Activated B cell treated with CpG ODN at 0.5 μM for 24 hours (primary cell): ENCODE measurements at regions not wholly inside any gene's neighbourhood (a gene's known extent, or its start where the extent isn't known, plus 50 kb on each side); places are given as distances from the start of the nearest gene placed in this dataset.

Experiments
- ATAC-seq: fragments of 200-7000 bp; cut with Tn5 transposase; one replicate; pipeline ENCODE4 v1.10.0; 2021; ENCODE audit warnings: low read depth, mild to moderate bottlenecking, moderate library complexity
- CTCF ChIA-PET: fragments of 350-600 bp; sonication (Branson Sonifier 250); formaldehyde crosslinking; loops from one replicate; lab custom pipeline; 2021; ENCODE audit warnings: antibody characterized with exemption; lab: Charles Lee
- POLR2A ChIA-PET: fragments of 350-600 bp; sonication (Branson Sonifier 250); formaldehyde crosslinking; loops from one replicate; lab custom pipeline; 2021; ENCODE audit warnings: antibody characterized with exemption; lab: Charles Lee
- DNase-seq: peaks from one replicate; pipeline ENCODE4 v3.0.0; 2022
- H3K27ac Mint-ChIP-seq: one replicate; pipeline ENCODE4 v1.8.0; 2020; ENCODE audit warnings: mixed read lengths
- H3K27me3 Mint-ChIP-seq: one replicate; pipeline ENCODE4 v1.8.0; 2021; ENCODE audit warnings: mixed read lengths
- H3K36me3 Mint-ChIP-seq: one replicate; pipeline ENCODE4 v1.8.0; 2021; ENCODE audit warnings: low read depth, mixed read lengths
- H3K4me1 Mint-ChIP-seq: one replicate; pipeline ENCODE4 v1.8.0; 2021; ENCODE audit warnings: mixed read lengths
- H3K4me3 Mint-ChIP-seq: one replicate; pipeline ENCODE4 v1.8.0; 2020; ENCODE audit warnings: mild to moderate bottlenecking, mixed read lengths
- H3K9me3 Mint-ChIP-seq: one replicate; pipeline ENCODE4 v1.8.0; 2020; ENCODE audit warnings: mixed read lengths
- CTCF ChIP-seq: fragments of 200-600 bp; IDR thresholded peaks from one replicate; pipeline ENCODE4 v1.8.0; 2022; ENCODE audit warnings: antibody characterized with exemption, mild to moderate bottlenecking
- intact Hi-C: fragments of 100-400 bp; cut with micrococcal nuclease; formaldehyde crosslinking; loops from one replicate; pipeline ENCODE4 v1.15.1; 2024

- CTCF ChIA-PET = no interaction called here
- no peak for ATAC-seq
- intact Hi-C loops = no loop called here
- POLR2A ChIA-PET = no interaction called here
- H3K9me3 Mint-ChIP-seq = no peaks in the 10 kb centered on the region
- peaks cover 15% of the 10 kb centered on the region for H3K27me3 Mint-ChIP-seq
- no peak overlapping the region for H3K4me3 Mint-ChIP-seq
- no peak for DNase-seq
- TF ChIP-seq CTCF = no peak
- no peaks in the 10 kb centered on the region for H3K36me3 Mint-ChIP-seq
- no peaks in the 10 kb centered on the region for H3K4me1 Mint-ChIP-seq
- no peak overlapping the region for H3K27ac Mint-ChIP-seq
Observed at GRCh38 chr11:79544361-79544760, 103.5 kb upstream of the TENM4 start.

DNA sequence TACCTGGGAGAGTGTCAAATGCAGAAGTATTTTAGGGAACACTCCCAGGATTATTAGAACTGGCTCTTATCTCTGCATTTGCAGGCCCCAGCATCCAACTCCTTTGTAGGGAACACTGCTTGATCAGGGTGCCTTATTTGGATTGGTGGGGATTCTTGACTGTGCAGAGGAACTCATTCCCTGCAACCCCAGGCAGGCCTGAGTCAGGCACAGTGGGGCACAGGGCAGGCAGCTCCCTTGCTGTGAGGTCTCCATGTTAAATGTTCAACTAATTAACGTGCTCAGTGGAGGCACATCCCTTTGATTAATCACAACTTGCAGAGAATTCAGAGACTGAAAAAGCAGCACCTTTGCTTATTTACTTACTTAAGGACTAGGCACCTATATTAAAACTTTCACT, 102.3 kb upstream of the TENM4 start:
- CTCF ChIA-PET = no interaction called here
- peaks cover 10% of the 10 kb centered on the region for H3K27me3 Mint-ChIP-seq
- H3K4me3 Mint-ChIP-seq = no peak overlapping the region
- no peaks in the 10 kb centered on the region for H3K9me3 Mint-ChIP-seq
- DNase-seq (no peak), ATAC-seq (no peak)
- no peak overlapping the region for H3K27ac Mint-ChIP-seq
- intact Hi-C loops = no loop called here
- POLR2A ChIA-PET = no interaction called here
- no peaks in the 10 kb centered on the region for H3K36me3 Mint-ChIP-seq
- H3K4me1 Mint-ChIP-seq = no peaks in the 10 kb centered on the region
- no peak for TF ChIP-seq CTCF

GRCh38 chr11:79541466-79541865, 100.6 kb upstream of the TENM4 start:
- Mint-ChIP-seq H3K36me3 (no peaks in the 10 kb centered on the region), H3K27ac (no peak overlapping the region), H3K27me3 (peaks cover 6% of the 10 kb centered on the region), H3K4me3 (no peak overlapping the region), H3K4me1 (no peaks in the 10 kb centered on the region), H3K9me3 (no peaks in the 10 kb centered on the region)
- POLR2A ChIA-PET = no interaction called here
- DNase-seq (no peak), ATAC-seq (no peak)
- CTCF ChIA-PET = no interaction called here
- intact Hi-C loops = no loop called here
- TF ChIP-seq CTCF = no peak

- Mint-ChIP-seq H3K4me3 (no peak overlapping the region), H3K9me3 (no peaks in the 10 kb centered on the region), H3K4me1 (no peaks in the 10 kb centered on the region), H3K27me3 (peaks cover 9% of the 10 kb centered on the region), H3K27ac (no peak overlapping the region), H3K36me3 (no peaks in the 10 kb centered on the region)
- ATAC-seq (no peak), DNase-seq (no peak)
- TF ChIP-seq CTCF = no peak
- POLR2A ChIA-PET = no interaction called here
- intact Hi-C loops = no loop called here
- CTCF ChIA-PET = no interaction called here
Observed at GRCh38 chr11:79538775-79539174, 97.9 kb upstream of the TENM4 start.

DNA sequence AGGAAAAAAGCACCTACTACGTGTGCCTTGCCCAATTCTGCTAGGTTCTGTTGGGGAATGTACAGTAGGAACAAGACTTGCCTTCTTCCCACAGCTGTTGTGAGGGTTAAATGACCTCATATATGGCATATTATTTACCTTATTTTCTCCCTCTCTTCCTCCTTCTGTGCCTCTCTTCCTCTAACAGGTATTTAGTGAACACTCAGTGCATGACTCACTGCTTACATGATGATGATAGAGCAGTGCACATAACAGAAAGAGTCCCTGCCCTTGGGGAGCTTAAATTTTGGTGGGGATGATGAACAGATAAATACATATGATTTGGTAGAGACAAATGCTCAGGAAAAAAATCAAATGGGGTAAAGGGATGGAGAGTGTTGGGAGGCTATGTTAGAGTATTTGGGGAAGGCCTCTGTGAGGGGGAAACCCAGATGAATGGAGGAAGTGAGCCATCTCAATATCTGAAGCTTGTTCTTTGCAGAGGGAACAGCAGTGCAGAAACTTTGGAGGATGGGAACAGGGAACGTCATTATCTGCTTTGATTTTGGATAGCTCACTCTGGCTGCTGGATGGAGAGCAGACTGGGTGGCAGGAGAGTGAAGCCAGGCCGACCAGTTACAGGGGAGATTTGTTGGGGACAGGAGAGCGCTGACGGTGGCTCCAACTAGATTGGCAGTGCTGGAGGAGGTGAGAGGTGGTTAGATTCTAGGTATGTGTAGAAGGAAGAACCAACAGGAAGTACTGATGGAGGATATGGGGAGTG, 95.5 kb upstream of the TENM4 start:
- H3K27ac Mint-ChIP-seq = no peak overlapping the region
- no peaks in the 10 kb centered on the region for H3K9me3 Mint-ChIP-seq
- intact Hi-C loops = no loop called here
- DNase-seq (no peak), ATAC-seq (no peak)
- CTCF ChIA-PET = no interaction called here
- peaks cover 10% of the 10 kb centered on the region for H3K27me3 Mint-ChIP-seq
- no peaks in the 10 kb centered on the region for H3K36me3 Mint-ChIP-seq
- H3K4me3 Mint-ChIP-seq = no peak overlapping the region
- no peak for TF ChIP-seq CTCF
- no peaks in the 10 kb centered on the region for H3K4me1 Mint-ChIP-seq
- POLR2A ChIA-PET = no interaction called here
